Testis (tissue), 2 donors: ENCODE measurements at regions not wholly inside any gene's neighbourhood (a gene's known extent, or its start where the extent isn't known, plus 50 kb on each side); places are given as distances from the start of the nearest gene placed in this dataset.

ENCODE experiments used
- CTCF ChIP-seq, 3 experiments: fragments of 450-650 bp in 2 of 3; fragments of 200-600 bp in 1 of 3; sonication (generic) in 1 of 3; IDR thresholded peaks; one replicate each; pipeline ENCODE4 v1.5.1; 2016 to 2019; ENCODE audit warnings: antibody characterized with exemption in 3 of 3, mild to moderate bottlenecking in 2 of 3, moderate library complexity in 1 of 3
- POLR2A ChIP-seq: fragments of 450-650 bp; IDR thresholded peaks from one replicate; pipeline ENCODE4 v1.6.1; 2017; ENCODE audit warnings: antibody characterized with exemption, mild to moderate bottlenecking, moderate library complexity

- TF ChIP-seq POLR2A (no peak), CTCF (IDR thresholded peaks at IDR 0.05) (no peak)
Observed at GRCh38 chr18:2412996-2413751, 158.1 kb downstream of the METTL4 start.
